Ovary (tissue), 3 donors: ENCODE measurements at regions not wholly inside any gene's neighbourhood (a gene's known extent, or its start where the extent isn't known, plus 50 kb on each side); places are given as distances from the start of the nearest gene placed in this dataset.

Source experiments
- CTCF ChIP-seq, 3 donors: fragments of 450-650 bp in 2 of 3; fragments of 200-600 bp in 1 of 3; IDR thresholded peaks; one replicate each; pipeline versions ENCODE4 v1.5.1 to v1.8.0; 2016 to 2022; ENCODE audit warnings: antibody characterized with exemption in 3 of 3, mild to moderate bottlenecking in 1 of 3
- POLR2A ChIP-seq: fragments of 450-650 bp; IDR thresholded peaks from one replicate; pipeline ENCODE4 v1.6.1; 2017; ENCODE audit warnings: antibody characterized with exemption, mild to moderate bottlenecking, moderate library complexity
- donor health status: DM: no; HTN: no; CAD: no.

DNA sequence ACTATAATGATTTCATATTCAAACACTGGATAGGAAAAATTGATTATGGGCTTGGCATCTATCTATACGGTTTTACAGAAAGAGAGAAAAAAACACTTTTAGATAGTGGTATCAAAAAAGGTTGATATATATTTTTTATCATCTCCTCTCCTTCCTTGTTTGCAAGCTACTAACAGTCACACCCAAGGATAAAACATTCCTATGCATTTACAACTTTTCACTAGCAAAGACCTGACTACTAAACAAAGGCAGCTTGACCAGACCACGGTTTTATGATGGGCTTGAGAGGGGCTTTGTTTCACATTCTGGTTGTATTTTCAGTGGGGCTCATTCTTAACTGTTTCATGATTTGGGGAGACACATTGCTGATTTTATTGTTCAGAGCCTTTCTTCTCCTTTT is 477.6 kb upstream of the CITED2 start:
- TF ChIP-seq CTCF (IDR thresholded peaks at IDR 0.05) (no peak), POLR2A (no peak)
